DMS 273 treated with DMSO at 0.1 percent for 48 hours (cell line): ENCODE measurements at regions not wholly inside any gene's neighbourhood (a gene's known extent, or its start where the extent isn't known, plus 50 kb on each side); places are given as distances from the start of the nearest gene placed in this dataset.

Experiments
- DNase-seq: peaks from one replicate; lab custom pipeline; 2025; lab: John Stamatoyannopoulos, UW

DNA sequence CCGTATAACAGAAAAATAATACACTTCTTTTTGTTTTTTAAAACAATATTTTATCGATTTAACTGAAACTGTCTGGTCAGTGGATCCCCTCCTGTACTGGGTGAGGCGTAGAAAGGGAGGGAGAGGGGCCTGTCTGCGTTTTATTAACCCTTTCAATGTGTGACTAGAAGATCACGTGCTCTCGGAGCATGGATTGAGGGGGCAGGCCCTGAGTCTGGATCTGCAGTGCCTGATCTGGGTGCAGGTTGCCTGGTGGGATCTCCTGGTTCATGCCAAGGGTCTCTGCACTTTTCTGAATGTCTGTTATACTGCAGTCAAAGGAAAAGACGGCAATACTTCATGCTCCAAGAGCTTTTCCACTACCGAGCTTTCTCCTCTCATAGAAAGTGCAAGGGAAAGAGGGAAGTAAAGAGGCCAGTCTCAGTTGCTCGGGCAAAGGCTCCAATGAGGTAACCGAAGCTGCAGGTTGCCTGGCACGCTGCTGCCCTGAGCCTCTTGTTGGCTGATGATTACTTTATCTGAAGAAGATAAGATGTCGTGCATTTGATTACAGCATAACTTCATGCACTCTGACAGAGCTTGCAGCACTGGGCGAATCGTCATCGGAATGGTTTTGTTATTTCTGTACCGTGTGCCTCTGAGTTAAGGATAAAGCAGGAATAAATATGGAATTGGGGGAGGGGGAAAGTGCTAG lies 167.5 kb upstream of the PMEPA1 start:
- no peak for DNase-seq

DNA sequence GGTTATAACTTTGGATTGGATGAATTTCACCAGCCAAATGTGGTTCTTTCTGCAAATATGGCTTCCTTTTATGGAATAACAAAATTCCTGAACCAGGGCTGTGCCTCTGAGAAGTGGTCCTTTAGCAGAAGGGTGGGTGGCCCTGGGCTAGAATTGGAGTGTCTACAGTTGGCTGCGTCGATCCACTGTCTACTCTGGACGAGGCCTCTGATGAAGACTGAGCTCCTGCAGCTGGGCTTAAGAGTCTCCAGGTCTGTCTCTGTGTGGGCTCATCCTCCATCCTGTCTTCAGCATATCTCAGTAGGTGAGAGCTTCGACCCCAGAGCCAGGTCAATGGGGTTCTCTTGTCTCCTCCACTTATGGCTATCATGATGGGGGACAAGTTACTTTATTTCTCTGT lies 166.3 kb upstream of the PMEPA1 start:
- no peak for DNase-seq

DNA sequence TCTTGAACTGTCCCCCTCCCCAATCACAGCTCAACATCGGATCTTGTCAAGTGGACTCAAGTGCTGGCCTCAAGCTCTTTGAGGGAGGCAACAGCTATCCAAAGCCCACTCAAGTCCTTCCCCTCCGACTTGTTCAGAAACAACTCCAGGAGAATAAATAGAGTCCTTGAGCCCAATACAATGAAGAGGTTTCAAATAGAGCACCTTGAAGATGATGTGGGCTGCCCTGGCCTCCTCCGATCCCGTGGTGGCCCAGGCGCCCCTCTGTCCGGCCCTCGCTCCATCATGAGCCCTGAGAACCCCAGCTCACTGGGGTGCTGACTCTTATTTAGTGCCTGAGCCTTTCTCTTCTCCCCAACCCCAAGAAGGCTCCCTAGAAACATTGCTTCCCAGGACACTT lies 164.3 kb upstream of the PMEPA1 start:
- no peak for DNase-seq

DNA sequence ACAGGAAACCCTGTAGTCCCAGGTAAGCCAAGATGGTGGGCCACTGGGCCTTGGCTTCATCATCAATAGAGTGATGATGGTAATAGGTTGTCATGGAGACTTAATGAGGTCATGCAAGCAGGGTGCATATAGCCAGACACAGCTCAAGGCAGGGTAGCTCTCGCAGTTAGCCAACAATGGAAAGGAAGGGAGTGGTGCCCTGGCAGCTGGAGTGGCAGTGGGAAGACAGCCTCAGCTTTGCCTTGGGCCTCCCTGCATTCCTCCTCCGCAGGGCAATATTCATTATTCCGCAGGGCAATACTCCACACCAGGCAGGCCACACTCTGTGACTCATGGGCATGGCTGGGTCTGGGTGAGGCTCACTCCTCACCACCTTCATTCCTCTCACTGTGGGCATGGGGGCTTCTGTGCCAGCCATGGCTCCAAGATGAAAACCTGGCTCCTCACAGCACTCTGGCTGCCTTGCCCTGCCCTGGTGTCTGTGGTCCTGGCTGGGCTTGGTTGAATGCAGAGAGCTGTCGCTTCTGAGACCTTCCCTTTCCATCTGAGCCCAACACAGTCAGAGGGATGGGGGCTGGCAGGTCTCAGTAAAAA lies 163.1 kb upstream of the PMEPA1 start:
- DNase-seq, result no peak

DNA sequence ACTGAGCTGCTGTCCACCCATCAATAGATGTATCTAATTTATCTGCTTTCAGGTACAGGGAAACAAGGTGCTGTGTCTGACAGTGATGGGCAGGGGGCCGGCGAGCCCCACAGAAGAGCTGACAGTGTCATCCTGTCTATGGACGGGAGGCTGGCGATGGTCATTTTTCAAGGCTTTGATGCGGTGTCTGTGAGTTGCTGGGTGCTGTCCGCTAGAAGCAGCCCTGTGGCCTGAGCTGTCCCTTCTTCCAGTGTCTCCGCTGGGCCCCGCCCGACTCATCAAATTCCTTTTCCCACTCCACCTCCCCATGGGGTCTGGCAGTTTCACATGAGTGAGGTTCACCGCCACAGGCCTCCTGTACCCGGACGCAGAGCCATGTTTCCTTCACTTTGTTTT lies 161.4 kb upstream of the PMEPA1 start:
- no peak for DNase-seq

DNA sequence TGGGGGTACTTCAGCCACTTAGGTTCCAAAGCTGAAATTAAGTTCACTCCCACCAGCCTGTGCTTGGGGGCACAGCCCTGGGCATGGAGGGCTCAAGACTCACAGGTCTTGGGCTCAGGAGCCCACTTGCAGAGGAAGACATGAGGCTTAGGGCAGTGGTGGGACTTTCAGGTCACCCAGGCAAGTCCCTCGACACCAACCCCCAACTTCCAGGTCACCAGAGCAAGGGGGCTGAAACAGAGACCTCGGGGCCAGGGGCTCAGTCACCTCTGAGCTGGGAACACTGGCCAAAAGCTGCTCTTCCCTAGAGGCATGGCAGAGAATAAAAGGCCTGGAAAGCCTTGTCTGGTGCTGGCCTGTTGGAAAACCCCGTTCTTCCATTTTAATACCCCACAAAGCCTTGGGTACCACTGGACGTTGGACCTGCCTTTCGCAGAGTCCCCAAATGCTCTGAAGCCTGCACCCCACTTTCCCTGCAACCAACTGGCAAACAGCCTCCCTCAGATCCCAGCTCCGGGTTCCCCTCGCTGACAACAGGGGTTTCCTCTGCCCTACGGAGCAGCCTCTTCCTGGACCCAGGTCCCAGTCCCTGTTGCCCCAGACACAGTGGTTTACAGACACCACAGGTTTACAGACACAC lies 160.9 kb upstream of the PMEPA1 start:
- no peak for DNase-seq

DNA sequence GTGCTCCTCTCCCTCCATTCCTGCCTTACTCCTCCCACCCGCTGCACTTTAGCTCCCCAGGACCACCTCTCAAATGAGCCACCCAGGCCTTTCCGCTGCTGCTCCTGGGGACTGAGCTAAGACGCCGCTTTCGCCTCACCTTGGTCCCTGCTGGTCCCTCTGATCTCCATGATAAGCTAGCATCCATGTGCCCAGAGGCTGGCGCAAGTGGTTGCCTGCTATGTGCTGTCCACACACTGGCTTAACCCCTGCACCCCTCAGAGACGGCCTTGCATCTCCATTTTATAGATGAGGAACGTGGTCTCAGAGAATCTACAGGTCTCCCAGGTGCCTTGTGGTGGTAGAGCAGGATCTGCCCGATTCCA lies 160.1 kb upstream of the PMEPA1 start:
- DNase-seq, result no peak

DNA sequence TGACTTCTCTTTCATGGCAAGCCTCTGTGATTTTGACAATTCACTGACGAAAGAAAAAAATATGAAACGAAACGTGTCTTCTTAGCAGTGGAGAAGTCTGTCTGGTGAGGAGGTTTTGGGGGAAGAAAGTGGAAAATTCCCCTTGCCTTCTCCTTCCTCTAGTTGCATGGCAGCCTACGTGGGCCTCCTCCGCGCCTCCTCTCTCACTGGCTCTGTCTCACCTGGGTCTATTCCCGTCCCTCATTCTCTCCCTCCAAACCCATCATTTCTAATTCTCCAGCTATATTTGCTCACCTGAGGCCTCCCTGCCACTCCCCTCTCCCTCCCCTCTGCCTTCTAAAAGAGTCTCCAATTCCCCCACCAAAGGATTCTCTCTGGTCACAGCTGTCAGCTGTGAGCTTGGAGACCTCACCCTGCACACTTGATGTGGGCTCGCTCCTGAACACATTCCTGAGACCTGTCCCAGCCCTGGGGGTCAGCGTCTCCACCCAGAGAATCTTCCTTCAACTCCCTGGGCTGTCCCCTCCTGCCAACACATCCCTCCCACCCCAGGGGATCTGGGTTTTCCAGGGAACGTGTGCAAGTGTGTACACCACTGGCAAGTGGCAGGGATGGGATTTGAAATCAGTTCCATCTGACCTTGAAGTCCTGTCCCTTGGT lies 159.6 kb upstream of the PMEPA1 start:
- no peak for DNase-seq

DNA sequence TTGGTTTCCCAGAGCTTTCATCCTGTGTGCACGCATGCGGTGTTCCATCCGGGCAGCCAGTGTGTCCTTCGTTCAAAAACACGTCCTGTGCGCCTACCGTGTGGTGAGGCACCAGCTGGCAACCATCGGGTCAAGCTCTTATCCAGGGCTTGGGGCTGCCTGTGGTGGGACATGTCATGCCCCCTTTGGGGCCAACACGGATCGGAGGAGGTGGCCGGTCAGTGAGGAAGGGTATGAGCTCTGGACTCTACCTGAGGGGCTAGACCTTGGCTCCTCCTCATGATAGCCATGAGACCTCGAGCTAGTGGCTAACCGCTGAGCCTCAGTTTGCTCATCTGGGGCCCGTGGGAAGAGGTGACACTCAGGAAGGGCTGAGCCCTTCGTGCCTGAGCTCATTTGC lies 158.5 kb upstream of the PMEPA1 start:
- DNase-seq, result no peak

DNA sequence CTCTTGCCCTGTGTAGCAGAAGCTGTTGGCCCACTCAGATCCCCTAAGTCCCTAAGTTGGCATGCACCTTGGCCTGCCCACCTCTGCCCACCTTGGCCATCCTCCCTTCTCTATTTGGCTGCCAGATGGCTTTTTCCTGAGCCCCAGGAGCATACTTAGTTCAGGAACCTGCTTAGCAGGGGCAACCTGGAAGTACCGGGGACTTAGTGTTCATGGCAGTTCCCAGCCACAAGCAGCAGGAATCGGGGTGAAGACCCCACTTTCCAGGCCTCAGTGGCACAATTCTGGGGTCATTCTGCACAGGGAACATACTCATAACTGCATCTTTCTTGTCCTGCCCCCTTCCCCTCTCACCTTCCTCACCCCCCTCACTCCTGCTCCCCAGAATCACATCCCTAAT lies 158.0 kb upstream of the PMEPA1 start:
- DNase-seq, result no peak

DNA sequence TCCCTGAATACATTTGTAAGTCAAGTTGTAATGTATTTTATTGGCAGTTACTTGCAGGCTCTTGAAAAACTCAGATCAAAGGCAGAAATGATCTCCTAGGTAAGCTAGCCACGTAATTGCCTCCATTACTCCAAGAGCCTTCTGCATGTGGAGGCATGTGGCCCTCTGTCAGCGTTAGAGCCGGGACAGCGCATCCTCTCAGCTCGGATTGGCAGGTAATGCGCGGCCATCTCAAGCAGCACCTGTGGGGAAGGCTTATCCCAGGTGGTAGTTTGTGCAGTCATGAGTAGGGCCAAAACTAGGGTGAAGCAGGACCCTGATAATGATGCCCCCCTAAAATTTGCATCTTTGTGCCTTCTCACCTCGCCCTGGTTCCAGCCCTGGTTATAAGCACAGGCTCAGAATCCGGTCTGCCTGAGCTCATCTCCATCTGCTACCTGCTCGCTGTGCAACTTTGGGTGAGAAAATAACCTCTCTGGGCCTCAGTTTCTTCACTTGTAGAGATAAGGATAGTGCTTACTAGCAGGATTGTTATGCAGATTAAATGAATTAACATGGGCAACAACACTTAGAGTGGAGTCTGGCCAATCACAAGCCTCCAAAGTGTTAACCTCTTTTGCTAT lies 157.5 kb upstream of the PMEPA1 start:
- DNase-seq, result no peak

DNA sequence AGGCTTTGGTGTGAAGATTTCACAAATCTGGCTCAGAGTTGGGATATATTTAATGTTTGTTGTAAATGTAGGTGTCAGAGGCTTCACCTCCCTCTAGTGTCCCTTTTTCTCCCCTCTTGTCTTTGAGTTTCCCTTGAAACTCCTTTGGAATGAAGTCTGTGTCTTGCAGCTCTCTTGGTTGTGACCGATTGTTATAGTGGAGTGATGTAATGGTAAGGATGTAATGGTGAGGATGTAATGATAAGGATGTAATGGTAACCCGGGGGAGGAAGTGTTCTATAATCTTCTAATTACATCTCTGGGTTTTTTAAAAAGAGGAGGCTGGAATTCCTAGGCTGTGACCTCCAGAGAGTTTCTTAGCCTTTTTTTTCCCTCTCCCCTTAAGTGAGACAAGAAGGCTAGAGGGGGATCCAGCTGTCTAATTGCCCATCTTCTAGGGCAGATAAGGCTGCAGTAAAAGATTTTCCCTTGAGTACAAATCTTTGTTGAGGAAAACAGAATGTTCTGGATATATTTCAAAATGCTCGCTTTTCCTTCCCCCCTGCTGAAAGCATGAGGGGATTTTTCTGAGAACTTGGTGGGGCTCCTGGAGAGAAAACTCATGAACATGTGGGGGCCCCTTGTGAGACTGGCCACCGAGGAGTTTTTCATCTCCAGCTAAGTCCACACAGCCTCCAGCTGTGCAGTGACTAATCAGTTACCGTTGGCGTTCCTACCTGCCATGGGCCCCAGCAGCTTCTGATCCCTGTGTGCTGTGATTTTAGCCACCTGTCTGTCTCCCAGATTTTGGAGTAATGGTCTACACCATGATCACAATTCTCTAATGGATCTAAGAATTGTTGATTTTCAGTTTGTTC lies 156.7 kb upstream of the PMEPA1 start:
- DNase-seq, result no peak

DNA sequence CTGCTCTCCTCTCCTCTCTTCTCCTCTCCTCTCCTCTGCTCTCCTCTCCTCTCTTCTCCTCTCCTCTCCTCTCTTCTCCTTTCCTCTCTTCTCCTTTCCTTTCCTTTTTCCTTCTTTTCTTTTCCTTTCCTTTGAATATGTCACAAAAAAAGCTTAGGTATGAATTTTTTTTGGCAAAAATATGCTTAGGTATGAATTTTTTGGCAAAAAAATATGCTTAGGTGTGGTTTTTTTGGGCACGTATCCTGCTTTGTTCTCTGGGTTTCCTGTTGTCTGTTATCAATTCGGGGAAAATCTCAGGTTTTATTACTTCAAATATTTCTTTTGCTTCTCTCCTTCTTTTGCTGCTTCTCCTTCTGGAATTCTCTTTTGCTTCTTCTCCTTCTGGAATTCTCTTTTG lies 155.5 kb upstream of the PMEPA1 start:
- DNase-seq, result no peak

DNA sequence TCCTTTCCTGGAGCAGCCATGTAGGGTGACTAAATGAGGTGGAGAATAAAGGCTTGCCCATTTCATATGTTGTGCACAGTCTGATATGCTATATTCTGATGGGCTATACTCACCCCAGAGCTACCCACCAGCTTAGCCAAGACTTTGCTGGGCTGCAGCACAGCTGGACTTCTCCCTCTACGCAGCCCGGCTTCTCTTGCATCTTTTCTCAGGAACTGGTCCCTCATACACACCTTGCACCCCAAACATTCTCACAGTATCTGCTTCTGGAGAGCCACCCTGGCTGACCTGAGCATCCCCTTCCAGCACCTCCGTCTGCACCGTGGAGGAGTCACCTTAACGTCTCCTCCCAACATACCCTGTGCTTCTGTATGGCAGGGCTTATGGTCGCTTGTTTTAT lies 150.8 kb upstream of the PMEPA1 start:
- no peak for DNase-seq

DNA sequence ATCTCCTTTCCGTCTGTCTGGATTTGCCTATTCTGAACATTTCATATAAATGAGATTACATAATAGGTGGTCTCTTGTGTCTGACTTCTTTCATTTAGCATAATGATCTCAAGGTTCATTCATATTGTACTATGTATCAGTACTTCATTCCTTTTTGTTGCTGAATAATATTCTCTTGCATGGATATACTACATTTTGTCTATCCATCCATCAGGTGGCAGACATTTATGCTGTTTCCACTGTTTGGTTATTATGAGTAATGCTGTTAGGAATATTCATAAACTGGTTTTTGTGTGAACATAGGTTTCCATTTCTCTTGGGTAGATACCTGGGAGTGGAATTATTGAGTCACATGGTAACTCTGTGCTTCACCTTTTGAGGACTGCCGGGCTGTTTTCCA lies 148.2 kb upstream of the PMEPA1 start:
- no peak for DNase-seq

DNA sequence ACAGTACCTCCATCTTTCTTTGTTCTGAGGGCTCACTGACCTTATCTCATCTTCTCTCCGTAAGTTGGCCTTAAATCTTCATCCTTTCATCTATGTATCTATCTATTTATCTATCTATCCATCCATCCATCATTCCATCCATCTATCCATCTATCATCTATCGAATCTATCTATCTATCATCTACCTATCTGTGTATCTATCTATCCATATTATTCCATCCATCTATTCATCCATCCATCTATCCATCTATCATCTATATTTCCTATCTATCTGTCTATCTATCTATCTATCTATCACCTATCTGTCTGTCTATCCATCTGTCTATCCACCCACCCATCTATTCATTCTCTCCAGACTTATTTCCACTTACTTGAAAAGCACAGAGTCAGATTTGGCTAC lies 147.3 kb upstream of the PMEPA1 start:
- no peak for DNase-seq

DNA sequence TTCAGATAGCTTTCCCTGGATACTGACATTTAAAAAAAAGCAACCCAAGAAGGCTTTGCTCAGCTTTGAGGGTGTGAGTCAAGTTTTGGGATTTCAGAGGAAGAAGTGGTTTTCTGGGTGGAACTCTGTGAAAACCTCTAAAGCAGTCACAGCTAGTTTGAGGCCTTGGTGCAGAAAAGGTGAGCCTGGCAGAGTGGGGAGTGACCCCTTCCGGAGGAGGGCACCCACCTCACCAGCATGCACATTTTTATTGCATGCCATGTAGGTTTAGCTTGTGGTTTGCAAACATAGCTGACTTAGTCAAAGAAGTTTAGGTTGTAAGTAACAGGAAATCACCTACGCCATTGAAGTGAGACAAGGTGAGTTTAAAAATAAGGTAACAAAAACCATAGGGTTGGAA lies 146.8 kb upstream of the PMEPA1 start:
- no peak for DNase-seq

DNA sequence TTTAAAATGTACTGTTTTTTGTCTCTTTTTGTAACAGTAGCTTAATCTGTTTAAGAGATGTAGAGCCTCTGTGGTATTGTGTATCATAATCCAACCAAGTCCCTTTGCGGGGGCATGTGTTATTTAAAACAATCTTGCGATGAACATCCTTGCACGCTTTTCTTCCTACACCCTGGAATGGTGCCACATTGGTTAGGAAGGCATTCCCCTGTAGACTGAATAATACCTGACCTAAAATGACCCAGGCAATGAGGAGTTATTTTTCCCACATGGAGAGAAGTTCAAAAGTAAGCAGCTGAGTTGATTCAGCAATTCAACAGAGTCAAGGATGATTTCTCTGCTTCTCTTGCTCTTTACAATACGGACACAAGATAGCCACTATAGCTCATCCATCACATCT lies 142.0 kb upstream of the PMEPA1 start:
- no peak for DNase-seq

DNA sequence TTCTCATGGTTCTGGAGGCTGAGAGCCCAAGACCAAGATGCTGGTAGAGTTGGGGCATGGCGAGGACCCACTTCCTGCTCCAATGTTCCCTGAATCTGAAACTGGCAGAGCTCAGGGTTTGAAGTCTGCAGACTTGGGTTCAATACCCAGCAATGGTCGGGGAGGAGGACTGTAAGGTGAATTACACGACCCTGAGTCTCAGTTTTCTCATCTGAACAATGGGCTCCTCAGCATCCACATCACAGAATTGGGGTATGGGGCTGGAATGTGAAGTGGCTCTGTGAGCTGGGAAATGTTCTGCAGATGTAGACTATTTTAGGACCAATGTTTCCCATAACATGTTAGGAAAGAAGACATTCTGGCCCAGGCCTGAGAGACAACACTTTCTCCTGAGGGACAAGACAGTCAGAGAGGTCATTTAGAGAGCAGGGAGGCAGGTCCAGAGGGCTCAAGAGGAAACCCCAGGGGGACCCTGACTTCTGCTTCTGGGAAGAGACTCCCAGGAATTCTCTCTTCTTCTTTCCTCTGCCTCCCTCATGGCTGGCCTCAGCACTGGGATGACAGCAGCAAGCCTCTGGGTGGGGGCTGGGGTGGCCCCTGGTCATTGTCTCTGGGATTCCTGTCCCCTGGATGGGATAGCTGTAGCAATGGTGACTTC lies 141.3 kb upstream of the PMEPA1 start:
- no peak for DNase-seq

DNA sequence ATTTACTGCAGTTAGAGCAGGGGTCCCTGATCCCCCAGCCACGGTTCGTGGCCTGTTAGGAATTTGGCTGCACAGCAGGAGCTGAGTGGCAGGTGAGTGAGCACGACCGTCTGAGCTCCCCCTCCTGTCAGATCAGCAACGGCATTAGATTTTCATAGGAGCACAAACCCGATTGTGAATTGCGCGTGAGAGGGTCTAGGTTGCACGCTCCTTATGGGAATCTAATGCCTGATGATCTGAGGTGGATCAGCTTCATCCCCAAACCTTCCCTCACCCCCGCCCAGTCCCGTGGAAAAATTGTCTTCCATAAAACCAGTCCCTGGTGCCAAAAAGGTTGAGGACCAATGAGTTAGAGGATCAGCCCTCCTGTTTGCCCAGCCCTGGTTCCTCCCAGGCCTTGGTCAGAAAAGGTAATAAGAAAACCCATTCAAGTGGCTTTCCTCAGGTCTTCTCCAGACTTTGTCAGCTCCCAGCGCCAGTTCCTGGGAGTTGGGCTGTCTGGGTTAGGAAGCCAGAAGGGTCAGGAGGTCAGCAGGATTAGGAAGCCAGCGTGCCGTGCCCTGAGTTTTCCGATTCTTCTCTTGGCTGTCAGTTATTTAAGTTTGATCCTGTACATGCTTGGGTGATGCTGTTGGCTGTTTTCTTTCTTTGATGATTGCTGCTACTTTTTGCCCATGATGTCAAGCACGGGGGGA lies 139.9 kb upstream of the PMEPA1 start:
- no peak for DNase-seq

DNA sequence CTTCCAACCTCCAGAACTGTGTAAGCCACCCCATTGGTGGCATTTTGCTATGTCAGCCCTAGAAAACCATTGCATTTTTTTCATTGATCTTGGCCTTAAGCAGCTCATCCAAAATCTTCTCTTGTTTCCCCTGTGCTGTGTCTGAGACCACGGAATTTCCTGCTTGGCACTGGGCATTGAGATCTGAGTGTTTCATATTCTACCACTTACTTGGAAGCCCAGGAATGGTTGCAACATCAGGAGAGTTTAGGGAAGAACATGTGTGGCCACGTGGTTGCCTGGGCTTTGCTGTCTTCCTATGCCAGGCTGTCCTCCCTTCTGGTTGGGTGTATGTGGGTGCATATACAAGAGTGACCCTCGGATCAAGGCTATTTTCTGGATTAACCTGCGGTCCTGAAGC lies 139.3 kb upstream of the PMEPA1 start:
- no peak for DNase-seq
